Endodermal cell (in vitro differentiated cells): ENCODE measurements at regions not wholly inside any gene's neighbourhood (a gene's known extent, or its start where the extent isn't known, plus 50 kb on each side); places are given as distances from the start of the nearest gene placed in this dataset.

Source experiments
- DNase-seq: peaks from one replicate; pipeline ENCODE4 v3.0.0-alpha.2; 2017
- H3K27ac ChIP-seq: 2 replicates; pipeline ENCODE4 v1.5.1; 2013; ENCODE audit warnings: mild to moderate bottlenecking, low read depth, low read length, moderate library complexity
- H3K27me3 ChIP-seq: 2 replicates; pipeline ENCODE4 v1.6.1; 2013; ENCODE audit warnings: mild to moderate bottlenecking, low read length, moderate library complexity; ENCODE audit not compliant: insufficient read depth, control insufficient read depth, poor library complexity, severe bottlenecking
- H3K36me3 ChIP-seq: 2 replicates; pipeline ENCODE4 v1.7.0; 2013; ENCODE audit warnings: mild to moderate bottlenecking, low read length, moderate library complexity; ENCODE audit not compliant: control insufficient read depth, insufficient read depth
- H3K4me1 ChIP-seq: one replicate; pipeline ENCODE4 v1.7.0; 2013; ENCODE audit warnings: low read length; ENCODE audit not compliant: control insufficient read depth, insufficient read depth
- H3K4me3 ChIP-seq: 2 replicates; pipeline ENCODE4 v1.5.1; 2013; ENCODE audit warnings: mild to moderate bottlenecking, low read length, moderate library complexity
- H3K9ac ChIP-seq: 2 replicates; pipeline ENCODE4 v1.6.1; 2013; ENCODE audit warnings: mild to moderate bottlenecking, low read length, moderate library complexity; ENCODE audit not compliant: poor library complexity, severe bottlenecking; ENCODE audit errors: extremely low read depth
- H3K9me3 ChIP-seq: 2 replicates; pipeline ENCODE4 v1.6.1; 2013; ENCODE audit warnings: mild to moderate bottlenecking, low read length, moderate library complexity; ENCODE audit not compliant: control insufficient read depth
- H3K27ac Mint-ChIP-seq: 2 replicates; pipeline ENCODE4 v1.8.0; 2020; ENCODE audit warnings: mixed read lengths
- H3K27me3 Mint-ChIP-seq: 2 replicates; pipeline ENCODE4 v1.8.0; 2021; ENCODE audit warnings: mild to moderate bottlenecking, mixed read lengths; ENCODE audit not compliant: insufficient read depth
- H3K36me3 Mint-ChIP-seq: 2 replicates; pipeline ENCODE4 v1.8.0; 2020; ENCODE audit warnings: low read depth, mixed read lengths
- H3K4me1 Mint-ChIP-seq: 2 replicates; pipeline ENCODE4 v1.8.0; 2020; ENCODE audit warnings: mixed read lengths
- H3K4me3 Mint-ChIP-seq: 2 replicates; pipeline ENCODE4 v1.8.0; 2020; ENCODE audit warnings: mild to moderate bottlenecking, moderate library complexity, mixed read lengths
- H3K9me3 Mint-ChIP-seq: 2 replicates; pipeline ENCODE4 v1.8.0; 2020; ENCODE audit warnings: mild to moderate bottlenecking, mixed read lengths
- WGBS, 2 experiments: methylation state at CpG; one replicate each; pipeline versions ENCODE4 v1.1.5 to v1.1.7; 2013; ENCODE audit warnings: missing lambda C conversion rate in 2 of 2, mixed read lengths in 1 of 2; ENCODE audit not compliant: insufficient coverage in 1 of 2, insufficient read length in 1 of 2; 5-methylcytosine and 5-hydroxymethylcytosine counted together
- TF ChIP-seq, protein P1 (sequence below): fragments of 200-600 bp; sonication (generic); conservative IDR thresholded peaks from 2 replicates; pipeline ENCODE4 v1.5.0; 2021; ENCODE audit warnings: antibody characterized with exemption, mild to moderate bottlenecking

DNA sequence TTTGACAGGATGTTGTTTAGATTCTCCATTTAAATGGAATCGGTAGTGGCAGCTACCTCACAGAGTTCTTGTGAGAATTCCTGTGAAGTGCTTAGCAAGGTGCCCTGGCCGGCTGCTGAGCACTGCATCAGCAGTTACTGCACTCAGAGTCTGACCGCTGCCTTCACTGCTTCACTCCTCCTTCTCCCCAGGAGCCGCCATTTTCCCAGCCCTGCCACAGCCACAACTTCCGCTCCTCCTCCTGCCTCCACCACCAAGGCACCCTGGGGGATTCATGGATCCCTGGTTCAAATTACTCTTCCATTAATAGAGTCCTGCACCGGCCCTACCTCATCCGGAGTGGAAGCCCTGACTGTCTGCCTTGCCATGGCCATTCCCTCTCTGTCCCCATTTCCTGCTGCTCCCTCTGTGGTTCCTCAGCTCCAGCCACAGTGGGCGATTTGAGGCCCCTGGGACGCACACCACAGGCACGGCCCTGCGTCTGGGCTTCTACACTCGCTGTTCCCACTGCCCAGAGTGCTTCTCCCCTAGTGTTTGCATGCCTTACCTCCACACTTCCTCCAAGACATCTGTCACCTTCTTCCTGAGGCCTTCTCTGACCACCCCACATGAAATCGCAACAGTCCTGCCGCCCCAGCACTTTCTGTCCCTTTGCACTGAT is 210.3 kb downstream of the IPO8 start:
- 87 to 92% methylated on average over 9 to 14 of the region's 14 CpGs for WGBS, 2 experiments
- peaks cover 9% of the 10 kb centered on the region for H3K27me3 Mint-ChIP-seq
- Histone ChIP-seq H3K4me1 (no peaks in the 10 kb centered on the region), H3K9me3 (no peaks in the 10 kb centered on the region), H3K36me3 (no peaks in the 10 kb centered on the region), H3K27me3 (peaks cover 10% of the 10 kb centered on the region), H3K9ac (no peak overlapping the region), H3K27ac (no peak overlapping the region), H3K4me3 (no peak overlapping the region)
- TF ChIP-seq, protein P1, sequence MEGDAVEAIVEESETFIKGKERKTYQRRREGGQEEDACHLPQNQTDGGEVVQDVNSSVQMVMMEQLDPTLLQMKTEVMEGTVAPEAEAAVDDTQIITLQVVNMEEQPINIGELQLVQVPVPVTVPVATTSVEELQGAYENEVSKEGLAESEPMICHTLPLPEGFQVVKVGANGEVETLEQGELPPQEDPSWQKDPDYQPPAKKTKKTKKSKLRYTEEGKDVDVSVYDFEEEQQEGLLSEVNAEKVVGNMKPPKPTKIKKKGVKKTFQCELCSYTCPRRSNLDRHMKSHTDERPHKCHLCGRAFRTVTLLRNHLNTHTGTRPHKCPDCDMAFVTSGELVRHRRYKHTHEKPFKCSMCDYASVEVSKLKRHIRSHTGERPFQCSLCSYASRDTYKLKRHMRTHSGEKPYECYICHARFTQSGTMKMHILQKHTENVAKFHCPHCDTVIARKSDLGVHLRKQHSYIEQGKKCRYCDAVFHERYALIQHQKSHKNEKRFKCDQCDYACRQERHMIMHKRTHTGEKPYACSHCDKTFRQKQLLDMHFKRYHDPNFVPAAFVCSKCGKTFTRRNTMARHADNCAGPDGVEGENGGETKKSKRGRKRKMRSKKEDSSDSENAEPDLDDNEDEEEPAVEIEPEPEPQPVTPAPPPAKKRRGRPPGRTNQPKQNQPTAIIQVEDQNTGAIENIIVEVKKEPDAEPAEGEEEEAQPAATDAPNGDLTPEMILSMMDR = no peak
- no peaks in the 10 kb centered on the region for H3K36me3 Mint-ChIP-seq
- no peak overlapping the region for H3K27ac Mint-ChIP-seq
- H3K4me1 Mint-ChIP-seq = no peaks in the 10 kb centered on the region
- no peak overlapping the region for H3K4me3 Mint-ChIP-seq
- DNase-seq = peak; percentile 66
- H3K9me3 Mint-ChIP-seq = no peaks in the 10 kb centered on the region

DNA sequence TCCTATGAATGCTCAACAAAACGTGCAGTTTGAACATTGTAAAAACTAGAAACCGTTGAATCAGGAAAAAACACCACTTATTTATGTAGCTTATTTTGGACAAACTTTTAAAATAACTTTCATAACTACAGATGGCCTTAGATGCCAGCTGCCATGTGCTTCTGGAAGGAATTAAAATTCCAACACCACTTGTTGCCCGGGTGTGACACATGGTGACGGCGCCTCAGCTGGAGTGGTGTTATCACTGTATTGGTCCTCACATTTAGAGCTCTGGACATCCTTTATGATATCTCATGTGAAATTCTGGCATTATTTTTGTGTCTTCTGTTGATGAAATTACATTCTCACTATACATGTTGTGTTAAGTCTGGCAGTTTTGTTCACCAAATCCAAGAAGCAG is 211.0 kb downstream of the IPO8 start:
- Mint-ChIP-seq H3K4me1 (no peaks in the 10 kb centered on the region), H3K9me3 (no peaks in the 10 kb centered on the region), H3K4me3 (no peak overlapping the region), H3K36me3 (no peaks in the 10 kb centered on the region), H3K27ac (no peak overlapping the region), H3K27me3 (peaks cover 2% of the 10 kb centered on the region)
- TF ChIP-seq, protein P1 = no peak
- Histone ChIP-seq H3K9ac (no peak overlapping the region), H3K27me3 (peaks cover 3% of the 10 kb centered on the region), H3K27ac (no peak overlapping the region), H3K4me1 (no peaks in the 10 kb centered on the region), H3K9me3 (no peaks in the 10 kb centered on the region), H3K4me3 (no peak overlapping the region), H3K36me3 (no peaks in the 10 kb centered on the region)
- DNase-seq = no peak
- WGBS, 2 experiments = 91 to 97% methylated on average over 4 to 5 of the region's 5 CpGs

DNA sequence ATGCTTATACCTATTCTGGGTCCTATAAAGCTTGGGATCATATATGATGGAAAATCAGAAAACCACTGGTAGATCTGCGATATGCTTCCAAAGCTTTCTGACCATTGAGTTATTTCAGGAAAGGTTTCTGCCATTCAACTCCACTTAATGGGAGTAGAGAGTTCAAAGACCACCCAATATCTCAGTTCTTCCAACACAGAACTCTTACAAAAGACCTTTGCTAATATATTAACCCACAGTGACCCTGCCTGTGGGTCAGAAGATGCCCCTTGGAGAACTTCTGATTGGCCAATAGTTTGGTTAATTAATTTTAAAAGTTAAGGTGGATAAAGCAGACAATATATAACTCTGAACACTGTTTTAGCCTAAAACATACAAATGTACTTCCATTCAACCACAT is 213.0 kb downstream of the IPO8 start:
- Mint-ChIP-seq H3K27ac (no peak overlapping the region), H3K4me1 (no peaks in the 10 kb centered on the region), H3K36me3 (no peaks in the 10 kb centered on the region), H3K4me3 (no peak overlapping the region), H3K27me3 (no peaks in the 10 kb centered on the region), H3K9me3 (no peaks in the 10 kb centered on the region)
- no peaks in the 10 kb centered on the region for H3K36me3 ChIP-seq
- H3K4me1 ChIP-seq = no peaks in the 10 kb centered on the region
- no peaks in the 10 kb centered on the region for H3K27me3 ChIP-seq
- H3K9ac ChIP-seq = no peak overlapping the region
- no peak overlapping the region for H3K4me3 ChIP-seq
- no peaks in the 10 kb centered on the region for H3K9me3 ChIP-seq
- TF ChIP-seq, protein P1 = no peak
- 100% methylated on average over 1 of the region's 1 CpG for WGBS, 2 experiments
- no peak for DNase-seq
- no peak overlapping the region for H3K27ac ChIP-seq
